ENCODE measurements at regions not wholly inside any gene's neighbourhood (a gene's known extent, or its start where the extent isn't known, plus 50 kb on each side); places are given as distances from the start of the nearest gene placed in this dataset.

DNA sequence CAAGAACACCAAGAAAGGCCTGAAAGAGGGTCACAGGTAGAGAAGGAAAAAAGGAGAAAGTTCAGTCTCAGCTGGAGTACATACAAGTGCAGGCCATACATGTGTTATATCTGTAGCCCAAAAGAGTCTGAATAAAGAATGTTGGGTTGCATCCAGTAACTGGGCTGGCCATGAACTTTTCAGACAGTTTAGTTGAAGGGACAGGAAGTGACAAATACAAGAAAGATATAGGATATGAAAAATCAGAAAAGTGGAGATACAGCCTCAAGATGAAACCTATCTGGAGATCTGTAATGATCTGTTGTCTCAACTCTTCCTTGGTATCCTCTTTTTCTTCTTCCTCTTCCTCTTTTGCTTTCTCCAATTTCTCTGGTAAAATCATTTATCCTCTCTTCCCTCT, 671.7 kb downstream of the MECOM start:
- H3K4me1 ChIP-seq (ENCODE audit: insufficient read depth) = no peaks in the 10 kb centered on the region
- no peak overlapping the region for H3K4me2 ChIP-seq
- H3K4me3 Mint-ChIP-seq = no peak overlapping the region

More for the DNA sequence above, 671.7 kb downstream of the MECOM start:
- Mint-ChIP-seq H3K4me1 (peaks cover 9% of the 10 kb centered on the region; the same call in 2 of the 3 replicates), H3K27me3 (ENCODE audit: insufficient read depth, low read depth, poor library complexity) (no peaks in the 10 kb centered on the region), H3K36me3 (ENCODE audit: low read depth) (no peaks in the 10 kb centered on the region), H3K9me3 (no peaks in the 10 kb centered on the region), H3K27ac (no peak overlapping the region)
- no peak for DNase-seq (ENCODE audit: low spot score)
- no peak for TF ChIP-seq ZNF331 (CRISPR knock-in tag; IDR thresholded peaks at IDR 0.05; ENCODE audit: low read depth)
- TF ChIP-seq CTCF (conservative IDR thresholded peaks at IDR 0.05; ENCODE audit: low read depth in 2 of 2) = no peak
- no peak for TF ChIP-seq REST (IDR thresholded peaks at IDR 0.05; ENCODE audit: unreplicated experiment)
- no peak for TF ChIP-seq POLR2AphosphoS5 (IDR thresholded peaks at IDR 0.05; ENCODE audit: low read depth)
- no peak for TF ChIP-seq JUNB (IDR thresholded peaks at IDR 0.05; ENCODE audit: unreplicated experiment)
- TF ChIP-seq ETS1 (IDR thresholded peaks at IDR 0.05) = no peak
- TF ChIP-seq STAT1 (IDR thresholded peaks at IDR 0.05; ENCODE audit: unreplicated experiment) = no peak
- no peak for TF ChIP-seq ZNF114 (CRISPR knock-in tag; IDR thresholded peaks at IDR 0.05)
- TF ChIP-seq CREB1 (CRISPR knock-in tag; IDR thresholded peaks at IDR 0.05; ENCODE audit: low read depth) = no peak
- no peak for TF ChIP-seq EZH2phosphoT487 (IDR thresholded peaks at IDR 0.05; ENCODE audit: unreplicated experiment)
- no peak for TF ChIP-seq NANOG (IDR thresholded peaks at IDR 0.05; ENCODE audit: borderline replicate concordance)
- no peak for TF ChIP-seq EZH2 (IDR thresholded peaks at IDR 0.05; ENCODE audit: low read depth, unreplicated experiment)
- TF ChIP-seq, protein P1, sequence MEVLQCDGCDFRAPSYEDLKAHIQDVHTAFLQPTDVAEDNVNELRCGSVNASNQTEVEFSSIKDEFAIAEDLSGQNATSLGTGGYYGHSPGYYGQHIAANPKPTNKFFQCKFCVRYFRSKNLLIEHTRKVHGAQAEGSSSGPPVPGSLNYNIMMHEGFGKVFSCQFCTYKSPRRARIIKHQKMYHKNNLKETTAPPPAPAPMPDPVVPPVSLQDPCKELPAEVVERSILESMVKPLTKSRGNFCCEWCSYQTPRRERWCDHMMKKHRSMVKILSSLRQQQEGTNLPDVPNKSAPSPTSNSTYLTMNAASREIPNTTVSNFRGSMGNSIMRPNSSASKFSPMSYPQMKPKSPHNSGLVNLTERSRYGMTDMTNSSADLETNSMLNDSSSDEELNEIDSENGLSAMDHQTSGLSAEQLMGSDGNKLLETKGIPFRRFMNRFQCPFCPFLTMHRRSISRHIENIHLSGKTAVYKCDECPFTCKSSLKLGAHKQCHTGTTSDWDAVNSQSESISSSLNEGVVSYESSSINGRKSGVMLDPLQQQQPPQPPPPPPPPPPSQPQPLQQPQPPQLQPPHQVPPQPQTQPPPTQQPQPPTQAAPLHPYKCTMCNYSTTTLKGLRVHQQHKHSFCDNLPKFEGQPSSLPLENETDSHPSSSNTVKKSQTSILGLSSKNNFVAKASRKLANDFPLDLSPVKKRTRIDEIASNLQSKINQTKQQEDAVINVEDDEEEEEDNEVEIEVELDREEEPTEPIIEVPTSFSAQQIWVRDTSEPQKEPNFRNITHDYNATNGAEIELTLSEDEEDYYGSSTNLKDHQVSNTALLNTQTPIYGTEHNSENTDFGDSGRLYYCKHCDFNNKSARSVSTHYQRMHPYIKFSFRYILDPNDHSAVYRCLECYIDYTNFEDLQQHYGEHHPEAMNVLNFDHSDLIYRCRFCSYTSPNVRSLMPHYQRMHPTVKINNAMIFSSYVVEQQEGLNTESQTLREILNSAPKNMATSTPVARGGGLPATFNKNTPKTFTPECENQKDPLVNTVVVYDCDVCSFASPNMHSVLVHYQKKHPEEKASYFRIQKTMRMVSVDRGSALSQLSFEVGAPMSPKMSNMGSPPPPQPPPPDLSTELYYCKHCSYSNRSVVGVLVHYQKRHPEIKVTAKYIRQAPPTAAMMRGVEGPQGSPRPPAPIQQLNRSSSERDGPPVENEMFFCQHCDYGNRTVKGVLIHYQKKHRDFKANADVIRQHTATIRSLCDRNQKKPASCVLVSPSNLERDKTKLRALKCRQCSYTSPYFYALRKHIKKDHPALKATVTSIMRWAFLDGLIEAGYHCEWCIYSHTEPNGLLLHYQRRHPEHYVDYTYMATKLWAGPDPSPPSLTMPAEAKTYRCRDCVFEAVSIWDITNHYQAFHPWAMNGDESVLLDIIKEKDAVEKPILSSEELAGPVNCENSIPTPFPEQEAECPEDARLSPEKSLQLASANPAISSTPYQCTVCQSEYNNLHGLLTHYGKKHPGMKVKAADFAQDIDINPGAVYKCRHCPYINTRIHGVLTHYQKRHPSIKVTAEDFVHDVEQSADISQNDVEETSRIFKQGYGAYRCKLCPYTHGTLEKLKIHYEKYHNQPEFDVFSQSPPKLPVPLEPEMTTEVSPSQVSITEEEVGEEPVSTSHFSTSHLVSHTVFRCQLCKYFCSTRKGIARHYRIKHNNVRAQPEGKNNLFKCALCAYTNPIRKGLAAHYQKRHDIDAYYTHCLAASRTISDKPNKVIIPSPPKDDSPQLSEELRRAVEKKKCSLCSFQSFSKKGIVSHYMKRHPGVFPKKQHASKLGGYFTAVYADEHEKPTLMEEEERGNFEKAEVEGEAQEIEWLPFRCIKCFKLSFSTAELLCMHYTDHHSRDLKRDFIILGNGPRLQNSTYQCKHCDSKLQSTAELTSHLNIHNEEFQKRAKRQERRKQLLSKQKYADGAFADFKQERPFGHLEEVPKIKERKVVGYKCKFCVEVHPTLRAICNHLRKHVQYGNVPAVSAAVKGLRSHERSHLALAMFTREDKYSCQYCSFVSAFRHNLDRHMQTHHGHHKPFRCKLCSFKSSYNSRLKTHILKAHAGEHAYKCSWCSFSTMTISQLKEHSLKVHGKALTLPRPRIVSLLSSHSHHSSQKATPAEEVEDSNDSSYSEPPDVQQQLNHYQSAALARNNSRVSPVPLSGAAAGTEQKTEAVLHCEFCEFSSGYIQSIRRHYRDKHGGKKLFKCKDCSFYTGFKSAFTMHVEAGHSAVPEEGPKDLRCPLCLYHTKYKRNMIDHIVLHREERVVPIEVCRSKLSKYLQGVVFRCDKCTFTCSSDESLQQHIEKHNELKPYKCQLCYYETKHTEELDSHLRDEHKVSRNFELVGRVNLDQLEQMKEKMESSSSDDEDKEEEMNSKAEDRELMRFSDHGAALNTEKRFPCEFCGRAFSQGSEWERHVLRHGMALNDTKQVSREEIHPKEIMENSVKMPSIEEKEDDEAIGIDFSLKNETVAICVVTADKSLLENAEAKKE (CRISPR knock-in tag; IDR thresholded peaks at IDR 0.05) = no peak
- Histone ChIP-seq H3K9me2 (ENCODE audit: insufficient read depth) (no peaks in the 10 kb centered on the region), H3K36me3 (ENCODE audit: insufficient read depth) (no peaks in the 10 kb centered on the region), H3F3A (replicated peaks; ENCODE audit: low read depth) (no peaks in the 10 kb centered on the region), H4K20me1 (replicated peaks; ENCODE audit: insufficient read depth) (no peaks in the 10 kb centered on the region), H3K27me3 (ENCODE audit: insufficient read depth) (no peaks in the 10 kb centered on the region), H3K27ac (ENCODE audit: low read depth) (no peak overlapping the region), H2AFZ (no peak overlapping the region), H3K4me3 (no peak overlapping the region), H3K79me2 (replicated peaks; ENCODE audit: insufficient read depth) (no peaks in the 10 kb centered on the region)
- no peak for ATAC-seq

Data from GM23338 (cell line).